KMS-11 (cell line): ENCODE measurements at regions not wholly inside any gene's neighbourhood (a gene's known extent, or its start where the extent isn't known, plus 50 kb on each side); places are given as distances from the start of the nearest gene placed in this dataset.

ENCODE experiments used
- H2AFZ ChIP-seq: fragments of 200-600 bp; sonication (generic); 2 replicates; pipeline ENCODE4 v1.6.1; 2016; ENCODE audit warnings: antibody characterized with exemption, mixed run types, low read depth
- H3K27ac ChIP-seq: fragments of 200-600 bp; sonication (generic); 2 replicates; pipeline ENCODE4 v1.6.1; 2016; ENCODE audit warnings: mild to moderate bottlenecking, mixed run types
- H3K27me3 ChIP-seq: fragments of 200-600 bp; sonication (generic); 2 replicates; pipeline ENCODE4 v1.6.1; 2017; ENCODE audit warnings: mild to moderate bottlenecking, low read depth, mixed run types, moderate library complexity; ENCODE audit not compliant: insufficient read depth
- H3K36me3 ChIP-seq: fragments of 200-600 bp; sonication (generic); 2 replicates; pipeline ENCODE4 v1.6.1; 2017; ENCODE audit warnings: mild to moderate bottlenecking, mixed run types; ENCODE audit not compliant: insufficient read depth
- H3K4me1 ChIP-seq: fragments of 200-600 bp; sonication (generic); 2 replicates; pipeline ENCODE4 v1.6.1; 2016; ENCODE audit warnings: mild to moderate bottlenecking, low read depth, mixed run types; ENCODE audit not compliant: poor library complexity, severe bottlenecking
- H3K4me2 ChIP-seq: fragments of 200-600 bp; sonication (generic); 2 replicates; pipeline ENCODE4 v1.7.0; 2016; ENCODE audit warnings: mild to moderate bottlenecking, mixed run types
- H3K4me3 ChIP-seq: fragments of 200-600 bp; sonication (generic); IDR thresholded peaks from 2 replicates; pipeline ENCODE4 v1.6.1; 2017; ENCODE audit warnings: low read depth, low read length, mixed read lengths; ENCODE audit not compliant: insufficient read depth
- H3K79me2 ChIP-seq: fragments of 200-600 bp; sonication (generic); 2 replicates; pipeline ENCODE4 v1.6.1; 2016; ENCODE audit warnings: low read depth, mixed run types; ENCODE audit not compliant: insufficient read depth
- H3K9ac ChIP-seq: fragments of 200-600 bp; sonication (generic); 2 replicates; pipeline ENCODE4 v1.6.1; 2016; ENCODE audit warnings: mild to moderate bottlenecking, mixed run types
- H4K20me1 ChIP-seq: fragments of 200-600 bp; sonication (generic); 2 replicates; pipeline ENCODE4 v1.6.1; 2016; ENCODE audit warnings: mild to moderate bottlenecking, mixed run types; ENCODE audit not compliant: insufficient read depth
- CTCF ChIP-seq: fragments of 200-600 bp; sonication (generic); conservative IDR thresholded peaks from 2 replicates; pipeline ENCODE4 v1.6.1; 2017; ENCODE audit warnings: low read depth, mild to moderate bottlenecking, antibody characterized with exemption, low read length, moderate library complexity, mixed read lengths

GRCh38 chr6:169912266-169913095, 161.1 kb downstream of the ERMARD start:
- no peak overlapping the region for H2AFZ ChIP-seq
- no peak overlapping the region for H3K9ac ChIP-seq
- no peak overlapping the region for H3K4me2 ChIP-seq
- H3K36me3 ChIP-seq = no peaks in the 10 kb centered on the region
- no peaks in the 10 kb centered on the region for H3K79me2 ChIP-seq
- no peak overlapping the region for H3K27ac ChIP-seq
- H3K4me1 ChIP-seq = no peaks in the 10 kb centered on the region
- no peak overlapping the region for H3K4me3 ChIP-seq
- no peak for TF ChIP-seq CTCF
- H3K27me3 ChIP-seq = no peaks in the 10 kb centered on the region
- no peaks in the 10 kb centered on the region for H4K20me1 ChIP-seq

GRCh38 chr6:169911264-169912263, 160.1 kb downstream of the ERMARD start:
- Histone ChIP-seq H3K4me3 (no peak overlapping the region), H3K36me3 (no peaks in the 10 kb centered on the region), H3K4me2 (no peak overlapping the region), H2AFZ (no peak overlapping the region), H3K27ac (no peak overlapping the region), H3K27me3 (no peaks in the 10 kb centered on the region), H3K4me1 (no peaks in the 10 kb centered on the region), H3K9ac (no peak overlapping the region), H4K20me1 (no peaks in the 10 kb centered on the region), H3K79me2 (no peaks in the 10 kb centered on the region)
- no peak for TF ChIP-seq CTCF

- TF ChIP-seq CTCF = no peak
- no peak overlapping the region for H3K4me2 ChIP-seq
- H3K79me2 ChIP-seq = no peaks in the 10 kb centered on the region
Measured at GRCh38 chr6:169909113-169909512, 157.7 kb downstream of the ERMARD start.

GRCh38 chr6:169908403-169908933, 157.0 kb downstream of the ERMARD start:
- Histone ChIP-seq H3K4me3 (no peak overlapping the region), H3K36me3 (no peaks in the 10 kb centered on the region), H3K4me2 (no peak overlapping the region), H3K79me2 (no peaks in the 10 kb centered on the region), H4K20me1 (no peaks in the 10 kb centered on the region), H2AFZ (no peak overlapping the region), H3K27me3 (no peaks in the 10 kb centered on the region), H3K9ac (no peak overlapping the region), H3K27ac (no peak overlapping the region), H3K4me1 (no peaks in the 10 kb centered on the region)
- no peak for TF ChIP-seq CTCF

More at GRCh38 chr6:169909113-169909512, 157.7 kb downstream of the ERMARD start:
- Histone ChIP-seq H3K27ac (no peak overlapping the region), H3K9ac (no peak overlapping the region), H3K27me3 (no peaks in the 10 kb centered on the region), H2AFZ (no peak overlapping the region), H3K36me3 (no peaks in the 10 kb centered on the region), H4K20me1 (no peaks in the 10 kb centered on the region), H3K4me1 (no peaks in the 10 kb centered on the region), H3K4me3 (no peak overlapping the region)
